SK-N-SH (cell line): ENCODE measurements at regions not wholly inside any gene's neighbourhood (a gene's known extent, or its start where the extent isn't known, plus 50 kb on each side); places are given as distances from the start of the nearest gene placed in this dataset.

ENCODE experiments used
- CTCF ChIA-PET: fragments of 300-600, 350-600 bp; formaldehyde crosslinking; extraction: SDS; loops from one replicate; lab custom pipeline; 2021; lab: Yijun Ruan, JAX
- POLR2A ChIA-PET: fragments of 350-600 bp; sonication (Branson Sonifier 250); formaldehyde crosslinking; extraction: SDS; loops from one replicate; lab custom pipeline; 2020; ENCODE audit warnings: antibody characterized with exemption, inconsistent platforms; lab: Yijun Ruan, JAX
- DNase-seq: peaks from one replicate; pipeline ENCODE4 v3.0.0; 2012
- H2AFZ ChIP-seq: fragments of 200-600 bp; sonication (generic); 2 replicates; pipeline ENCODE4 v1.8.1; 2016; ENCODE audit warnings: antibody characterized with exemption, mild to moderate bottlenecking, low read depth
- H3F3A ChIP-seq: fragments of 200-600 bp; sonication (generic); replicated peaks from 2 replicates; pipeline ENCODE3; 2016; ENCODE audit warnings: antibody characterized with exemption, mild to moderate bottlenecking; ENCODE audit not compliant: insufficient read depth
- H3K27ac ChIP-seq, 2 experiments: fragments of 200-500 bp in 1 of 2; fragments of 200-600 bp in 1 of 2; sonication (Bioruptor generic) in 1 of 2; sonication (generic), shearing (Covaris generic) in 1 of 2; 2 replicates each; pipeline versions ENCODE4 v1.5.1 to v1.6.1; 2014 to 2016; ENCODE audit warnings: low read depth in 2 of 2, inconsistent platforms in 1 of 2, low read length in 1 of 2, mild to moderate bottlenecking in 1 of 2, mixed read lengths in 1 of 2
- H3K27me3 ChIP-seq: fragments of 200-600 bp; sonication (generic), shearing (Covaris generic); 2 replicates; pipeline ENCODE4 v1.6.1; 2016; ENCODE audit warnings: mixed run types; ENCODE audit not compliant: insufficient read depth
- H3K36me3 ChIP-seq, 2 experiments: fragments of 200-500 bp in 1 of 2; fragments of 200-600 bp in 1 of 2; sonication (Bioruptor generic) in 1 of 2; sonication (generic) in 1 of 2; replicated peaks in 1 of 2; 2 replicates each; pipeline versions ENCODE3 to v1.5.1; 2014 to 2016; ENCODE audit warnings: low read length in 1 of 2, mild to moderate bottlenecking in 1 of 2; ENCODE audit not compliant: insufficient read depth in 2 of 2, control insufficient read depth in 1 of 2
- H3K4me1 ChIP-seq, 2 experiments: fragments of 200-500 bp in 1 of 2; fragments of 200-600 bp in 1 of 2; sonication (Bioruptor generic) in 1 of 2; sonication (generic), shearing (Covaris generic) in 1 of 2; 2 replicates each; pipeline versions ENCODE4 v1.5.1 to v1.6.1; 2014 to 2016; ENCODE audit warnings: low read depth in 1 of 2, low read length in 1 of 2, mixed run types in 1 of 2; ENCODE audit not compliant: insufficient read depth in 2 of 2, control insufficient read depth in 1 of 2
- H3K4me2 ChIP-seq: fragments of 200-600 bp; sonication (generic), shearing (Covaris generic); 2 replicates; pipeline ENCODE4 v1.6.1; 2017; ENCODE audit warnings: mixed run types
- H3K4me3 ChIP-seq, 2 experiments: fragments of 200-500 bp in 1 of 2; fragments of 200-600 bp in 1 of 2; sonication (Bioruptor generic) in 1 of 2; sonication (generic), shearing (Covaris generic) in 1 of 2; 2 replicates each; pipeline versions ENCODE4 v1.5.1 to v1.8.1; 2014 to 2016; ENCODE audit warnings: low read depth in 2 of 2, inconsistent platforms in 1 of 2, low read length in 1 of 2, mild to moderate bottlenecking in 1 of 2, mixed read lengths in 1 of 2, moderate library complexity in 1 of 2
- H3K79me2 ChIP-seq: fragments of 200-600 bp; sonication (generic); 2 replicates; pipeline ENCODE4 v1.8.1; 2017; ENCODE audit warnings: mild to moderate bottlenecking; ENCODE audit not compliant: insufficient read depth
- H3K9ac ChIP-seq: fragments of 200-600 bp; sonication (generic); 2 replicates; pipeline ENCODE4 v1.6.1; 2017; ENCODE audit warnings: mixed run types
- H3K9me2 ChIP-seq: fragments of 200-600 bp; sonication (generic); 2 replicates; pipeline ENCODE4 v1.6.1; 2017; ENCODE audit warnings: mixed run types
- H3K9me3 ChIP-seq: fragments of 200-600 bp; sonication (generic); 2 replicates; pipeline ENCODE4 v1.6.1; 2017; ENCODE audit warnings: mixed run types, mild to moderate bottlenecking, moderate library complexity
- H4K20me1 ChIP-seq: fragments of 200-600 bp; sonication (generic); 2 replicates; pipeline ENCODE4 v1.6.1; 2017; ENCODE audit warnings: mild to moderate bottlenecking, mixed run types; ENCODE audit not compliant: insufficient read depth
- CHD2 ChIP-seq: fragments of 150-350 bp; IDR thresholded peaks from 2 replicates; pipeline ENCODE4 v1.6.1; 2018; ENCODE audit warnings: low read length; ENCODE audit not compliant: partially characterized antibody
- FOXJ3 ChIP-seq: sonication (generic); formaldehyde crosslinking; IDR thresholded peaks from 2 replicates; pipeline ENCODE4 v1.5.1; 2020; ENCODE audit warnings: mild to moderate bottlenecking, missing genetic modification reagents
- GABPA ChIP-seq: IDR thresholded peaks from 2 replicates; pipeline ENCODE4 v1.4.0; 2012; ENCODE audit warnings: low read depth, mild to moderate bottlenecking
- IRF3 ChIP-seq: fragments of 150-350 bp; IDR thresholded peaks from 2 replicates; pipeline ENCODE4 v1.6.1; 2016; ENCODE audit warnings: mild to moderate bottlenecking, low read depth, low read length
- JUND ChIP-seq: IDR thresholded peaks from 2 replicates; pipeline ENCODE4 v1.4.0; 2012
- MAX ChIP-seq: IDR thresholded peaks from 2 replicates; pipeline ENCODE4 v1.4.0; 2012; ENCODE audit warnings: low read depth
- MEF2A ChIP-seq: IDR thresholded peaks from 2 replicates; pipeline ENCODE4 v1.4.0; 2012; ENCODE audit warnings: low read depth, borderline replicate concordance
- MXI1 ChIP-seq: IDR thresholded peaks from 2 replicates; pipeline ENCODE4 v1.6.1; 2012; ENCODE audit warnings: mild to moderate bottlenecking, low read depth, low read length, improper control_type of control experiment
- RAD21 ChIP-seq: IDR thresholded peaks from 2 replicates; pipeline ENCODE4 v1.6.1; 2012; ENCODE audit warnings: mild to moderate bottlenecking, low read length
- RCOR1 ChIP-seq: fragments of 150-350 bp; IDR thresholded peaks from 2 replicates; pipeline ENCODE4 v1.6.1; 2017; ENCODE audit warnings: antibody characterized with exemption, low read length
- SMC3 ChIP-seq: IDR thresholded peaks from 2 replicates; pipeline ENCODE4 v1.6.1; 2012; ENCODE audit warnings: low read depth, low read length, improper control_type of control experiment
- TAF1 ChIP-seq: IDR thresholded peaks from 2 replicates; pipeline ENCODE4 v1.6.1; 2012; ENCODE audit warnings: low read depth, mild to moderate bottlenecking, low read length, moderate library complexity, borderline replicate concordance
- YY1 ChIP-seq: IDR thresholded peaks from 2 replicates; pipeline ENCODE4 v1.4.0; 2012; ENCODE audit warnings: low read depth, mild to moderate bottlenecking
- TF ChIP-seq, protein P1 (sequence below): IDR thresholded peaks from 2 replicates; pipeline ENCODE4 v1.4.0; 2012; ENCODE audit warnings: low read depth, borderline replicate concordance
- TF ChIP-seq, protein P2 (sequence below): IDR thresholded peaks from 2 replicates; pipeline ENCODE4 v1.4.0; 2012; ENCODE audit warnings: low read depth, borderline replicate concordance

DNA sequence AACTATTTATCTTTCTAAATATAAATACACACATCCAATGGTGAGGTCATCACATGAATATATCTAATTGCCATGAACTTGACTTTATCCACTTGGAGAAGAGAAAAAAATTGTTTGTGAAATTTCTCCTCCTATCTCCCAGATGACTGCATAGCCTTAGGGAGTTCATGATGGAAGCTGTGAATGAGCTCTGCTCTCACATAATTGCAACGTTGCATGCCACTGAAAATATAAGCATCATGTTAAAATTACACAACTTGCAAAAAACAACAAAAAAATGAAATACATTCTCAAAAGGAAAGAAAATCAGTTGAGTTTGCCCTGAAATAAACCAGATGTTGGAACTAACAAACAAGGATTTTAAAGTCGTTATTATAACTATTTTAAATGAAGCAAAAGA lies 50.6 kb upstream of the OSR1 start (continued):
- TF ChIP-seq MEF2A (no peak), MAX (no peak), CHD2 (no peak), GABPA (no peak), YY1 (no peak)
- TF ChIP-seq, protein P1, sequence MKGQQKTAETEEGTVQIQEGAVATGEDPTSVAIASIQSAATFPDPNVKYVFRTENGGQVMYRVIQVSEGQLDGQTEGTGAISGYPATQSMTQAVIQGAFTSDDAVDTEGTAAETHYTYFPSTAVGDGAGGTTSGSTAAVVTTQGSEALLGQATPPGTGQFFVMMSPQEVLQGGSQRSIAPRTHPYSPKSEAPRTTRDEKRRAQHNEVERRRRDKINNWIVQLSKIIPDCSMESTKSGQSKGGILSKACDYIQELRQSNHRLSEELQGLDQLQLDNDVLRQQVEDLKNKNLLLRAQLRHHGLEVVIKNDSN: no peak

- H3K27ac ChIP-seq: no peak overlapping the region
- H3K79me2 ChIP-seq: no peaks in the 10 kb centered on the region
- no peak overlapping the region for H2AFZ ChIP-seq
- no peak for DNase-seq
- no peaks in the 10 kb centered on the region for H3K36me3 ChIP-seq
- no peak overlapping the region for H3K9ac ChIP-seq
- POLR2A ChIA-PET: no interaction called here
- peaks cover 27% of the 10 kb centered on the region; the same call in 1 of the 2 replicates for H3K27me3 ChIP-seq
- H3K4me3 ChIP-seq: no peak overlapping the region
- no peaks in the 10 kb centered on the region for H3K9me2 ChIP-seq
- no peaks in the 10 kb centered on the region for H3F3A ChIP-seq
- H3K4me2 ChIP-seq: no peak overlapping the region
- CTCF ChIA-PET: interaction anchor here (2.4 kb wide), 1 partner anchor 888 kb away, joined by 7 read pairs; no protein-coding TSS in a partner anchor
- TF ChIP-seq, protein P2, sequence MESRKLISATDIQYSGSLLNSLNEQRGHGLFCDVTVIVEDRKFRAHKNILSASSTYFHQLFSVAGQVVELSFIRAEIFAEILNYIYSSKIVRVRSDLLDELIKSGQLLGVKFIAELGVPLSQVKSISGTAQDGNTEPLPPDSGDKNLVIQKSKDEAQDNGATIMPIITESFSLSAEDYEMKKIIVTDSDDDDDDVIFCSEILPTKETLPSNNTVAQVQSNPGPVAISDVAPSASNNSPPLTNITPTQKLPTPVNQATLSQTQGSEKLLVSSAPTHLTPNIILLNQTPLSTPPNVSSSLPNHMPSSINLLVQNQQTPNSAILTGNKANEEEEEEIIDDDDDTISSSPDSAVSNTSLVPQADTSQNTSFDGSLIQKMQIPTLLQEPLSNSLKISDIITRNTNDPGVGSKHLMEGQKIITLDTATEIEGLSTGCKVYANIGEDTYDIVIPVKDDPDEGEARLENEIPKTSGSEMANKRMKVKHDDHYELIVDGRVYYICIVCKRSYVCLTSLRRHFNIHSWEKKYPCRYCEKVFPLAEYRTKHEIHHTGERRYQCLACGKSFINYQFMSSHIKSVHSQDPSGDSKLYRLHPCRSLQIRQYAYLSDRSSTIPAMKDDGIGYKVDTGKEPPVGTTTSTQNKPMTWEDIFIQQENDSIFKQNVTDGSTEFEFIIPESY: no peak
- TF ChIP-seq FOXJ3 (CRISPR knock-in tag): no peak
- no peak for TF ChIP-seq GABPA
- no peak for TF ChIP-seq MEF2A
- no peak for TF ChIP-seq JUND
- TF ChIP-seq, protein P1: no peak
- no peak for TF ChIP-seq SMC3
- no peak for TF ChIP-seq IRF3
- no peak for TF ChIP-seq RCOR1
- TF ChIP-seq TAF1: no peak
- no peak for TF ChIP-seq MXI1
- no peak for TF ChIP-seq YY1
- no peak for TF ChIP-seq RAD21
- H3K4me1 ChIP-seq: no peaks in the 10 kb centered on the region
- H4K20me1 ChIP-seq: no peaks in the 10 kb centered on the region
- no peaks in the 10 kb centered on the region for H3K9me3 ChIP-seq
These were observed 50.2 kb upstream of the OSR1 start for GRCh38 chr2:19408592-19408991.
